ENCODE measurements at regions not wholly inside any gene's neighbourhood (a gene's known extent, or its start where the extent isn't known, plus 50 kb on each side); places are given as distances from the start of the nearest gene placed in this dataset.

- TF ChIP-seq CTCF (IDR thresholded peaks at IDR 0.05 in 2 of 3, conservative IDR thresholded peaks at IDR 0.05 in 1 of 3; ENCODE audit: control insufficient read depth in 2 of 3, extremely low read depth in 1 of 3, insufficient read depth in 1 of 3, low read depth in 3 of 3, low read length in 3 of 3) (no peak), LARP7 (IDR thresholded peaks at IDR 0.05) (no peak), POLR2AphosphoS5 (IDR thresholded peaks at IDR 0.05; ENCODE audit: low read length) (no peak), KLF5 (IDR thresholded peaks at IDR 0.05; ENCODE audit: partially characterized antibody) (no peak), TCF3 (IDR thresholded peaks at IDR 0.05; ENCODE audit: borderline replicate concordance, insufficient read depth, low read depth, low read length) (no peak), GABPA (IDR thresholded peaks at IDR 0.05; ENCODE audit: low read depth) (no peak)
Observed at GRCh38 chr9:88746029-88746742, 211.2 kb downstream of the NXNL2 start.
